Prostate gland (tissue), 2 donors: ENCODE measurements at regions not wholly inside any gene's neighbourhood (a gene's known extent, or its start where the extent isn't known, plus 50 kb on each side); places are given as distances from the start of the nearest gene placed in this dataset.

ENCODE experiments used
- DNase-seq: peaks from one replicate; pipeline ENCODE4 v3.0.0-alpha.2; 2019; ENCODE audit warnings: low spot score
- H3K27ac ChIP-seq, 2 donors: fragments of 200-600 bp; sonication (generic); 2 replicates each; pipeline ENCODE4 v1.5.1; 2017 to 2019
- H3K27me3 ChIP-seq: fragments of 200-600 bp; sonication (generic); replicated peaks from 2 replicates; pipeline ENCODE4 v1.5.1; 2019; ENCODE audit not compliant: insufficient read depth
- H3K36me3 ChIP-seq, 2 donors: fragments of 200-600 bp; sonication (generic); 1 replicate in 1 of 2; 2 replicates in 1 of 2; pipeline versions ENCODE4 v1.5.1 to v1.8.1; 2017 to 2019
- H3K4me1 ChIP-seq: fragments of 200-600 bp; sonication (generic); replicated peaks from 2 replicates; pipeline ENCODE4 v1.5.1; 2019
- H3K4me3 ChIP-seq, 2 donors: fragments of 200-600 bp; sonication (generic); 2 replicates each; pipeline ENCODE4 v1.5.1; 2017 to 2019
- H3K9me3 ChIP-seq: fragments of 200-600 bp; sonication (generic); 2 replicates; pipeline ENCODE4 v1.5.1; 2017
- CTCF ChIP-seq, 4 experiments: fragments of 200-600 bp in 2 of 4; fragments of 450-650 bp in 2 of 4; sonication (generic) in 2 of 4; IDR thresholded peaks; 1 replicate in 3 of 4; 2 replicates in 1 of 4; pipeline ENCODE4 v1.5.1; 2016 to 2019; ENCODE audit warnings: antibody characterized with exemption in 4 of 4, mild to moderate bottlenecking in 2 of 4, moderate library complexity in 2 of 4
- POLR2A ChIP-seq: fragments of 450-650 bp; IDR thresholded peaks from one replicate; pipeline ENCODE4 v1.6.1; 2016; ENCODE audit warnings: antibody characterized with exemption, mild to moderate bottlenecking
- POLR2AphosphoS5 ChIP-seq: sonication (generic); formaldehyde crosslinking; IDR thresholded peaks from one replicate; pipeline ENCODE4 v1.6.1; 2017; ENCODE audit warnings: antibody characterized with exemption
- WGBS: methylation state at CpG from one replicate; pipeline ENCODE4 v1.1.5; 2018; 5-methylcytosine and 5-hydroxymethylcytosine counted together
- intact Hi-C: fragments of 100-400 bp; cut with DNase I; formaldehyde crosslinking; loops from one replicate; pipeline ENCODE4 v1.14.2; 2022

DNA sequence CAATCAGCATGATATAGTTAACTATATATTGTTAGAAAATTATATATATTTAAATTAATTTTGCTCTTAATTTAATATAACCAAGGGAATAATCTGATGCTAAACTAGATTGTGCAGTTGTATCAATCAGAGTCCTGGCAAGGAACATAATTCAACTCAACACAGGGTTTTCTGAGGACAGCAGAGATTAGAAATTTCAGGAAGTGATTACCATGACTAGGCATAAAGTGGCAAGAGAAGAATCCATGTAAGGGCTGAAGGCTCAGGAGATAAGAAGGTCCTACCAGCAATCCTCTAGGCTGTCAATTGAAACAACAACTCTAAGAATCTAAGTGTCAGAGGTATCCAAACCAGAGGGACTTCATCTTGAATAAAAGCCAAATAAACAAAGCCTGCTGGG is 807.8 kb downstream of the DSC3 start:
- no peaks in the 10 kb centered on the region for H3K27me3 ChIP-seq
- H3K36me3 ChIP-seq, result no peaks in the 10 kb centered on the region
- no peaks in the 10 kb centered on the region for H3K4me1 ChIP-seq
- no peaks in the 10 kb centered on the region for H3K9me3 ChIP-seq
- H3K4me3 ChIP-seq, result no peak overlapping the region
- TF ChIP-seq POLR2AphosphoS5 (no peak), POLR2A (no peak), CTCF (IDR thresholded peaks at IDR 0.05) (no peak)
- no peak for DNase-seq
- intact Hi-C loops, result no loop called here
- no peak overlapping the region for H3K27ac ChIP-seq

DNA sequence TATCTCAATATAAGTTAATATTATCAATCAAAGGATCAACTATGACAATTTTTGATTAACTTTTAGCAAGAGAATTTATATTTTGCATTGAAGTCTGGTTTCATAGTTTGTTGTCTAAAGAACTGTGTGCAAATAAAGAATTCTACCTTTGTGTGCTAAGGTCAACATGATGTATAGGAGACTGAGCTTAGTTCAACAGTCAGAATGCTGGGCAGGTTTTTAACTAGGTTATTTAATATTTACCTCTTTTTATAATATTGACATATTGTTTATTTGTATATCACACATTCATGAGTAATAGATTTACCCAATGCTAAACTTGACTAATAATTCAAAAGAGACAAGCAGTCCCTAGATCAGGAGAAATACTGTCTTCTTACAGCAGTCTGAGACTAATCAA is 831.4 kb downstream of the DSC3 start:
- no peaks in the 10 kb centered on the region for H3K27me3 ChIP-seq
- no peak for DNase-seq
- no peak overlapping the region for H3K27ac ChIP-seq
- no peaks in the 10 kb centered on the region for H3K36me3 ChIP-seq
- no peaks in the 10 kb centered on the region for H3K9me3 ChIP-seq
- no peaks in the 10 kb centered on the region for H3K4me1 ChIP-seq
- no peak overlapping the region for H3K4me3 ChIP-seq
- no peak for TF ChIP-seq POLR2AphosphoS5
- intact Hi-C loops, result no loop called here

DNA sequence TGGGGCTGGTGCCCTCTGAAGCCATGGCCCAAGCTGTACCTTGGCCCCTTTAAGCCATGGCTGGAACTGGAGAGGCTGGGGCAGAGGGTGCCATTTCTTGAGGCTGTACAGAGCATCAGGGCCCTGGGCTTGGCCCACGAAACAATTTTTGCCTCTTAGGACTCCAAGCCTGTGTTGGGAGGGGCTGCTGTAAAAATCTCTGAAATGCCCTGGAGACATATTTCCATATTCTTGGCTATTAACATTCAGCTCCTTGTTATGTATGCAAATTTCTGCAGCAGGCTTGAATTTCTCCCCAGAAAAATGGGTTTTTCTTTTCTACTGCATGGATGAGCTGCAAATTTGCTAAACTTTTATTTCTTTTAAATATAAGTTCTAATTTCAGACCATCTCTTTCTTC is 834.0 kb downstream of the DSC3 start:
- Histone ChIP-seq H3K27ac (no peak overlapping the region), H3K9me3 (no peaks in the 10 kb centered on the region), H3K4me1 (no peaks in the 10 kb centered on the region), H3K4me3 (no peak overlapping the region), H3K36me3 (no peaks in the 10 kb centered on the region), H3K27me3 (no peaks in the 10 kb centered on the region)
- DNase-seq, result no peak
- WGBS, result 77% methylated on average over 1 of the region's 1 CpG
- intact Hi-C loops, result no loop called here
- TF ChIP-seq POLR2AphosphoS5 (no peak), CTCF (IDR thresholded peaks at IDR 0.05) (no peak), POLR2A (no peak)

- no peak for DNase-seq
- Histone ChIP-seq H3K36me3 (no peaks in the 10 kb centered on the region), H3K27me3 (no peaks in the 10 kb centered on the region), H3K27ac (no peak overlapping the region), H3K9me3 (no peaks in the 10 kb centered on the region), H3K4me1 (no peaks in the 10 kb centered on the region), H3K4me3 (no peak overlapping the region)
- no peak for TF ChIP-seq POLR2A
- no peak for TF ChIP-seq CTCF (IDR thresholded peaks at IDR 0.05)
- TF ChIP-seq POLR2AphosphoS5, result no peak
- intact Hi-C loops, result no loop called here
- 62% methylated on average over 3 of the region's 3 CpGs for WGBS
These were observed 850.3 kb downstream of the DSC3 start for GRCh38 chr18:30192216-30192615.

DNA sequence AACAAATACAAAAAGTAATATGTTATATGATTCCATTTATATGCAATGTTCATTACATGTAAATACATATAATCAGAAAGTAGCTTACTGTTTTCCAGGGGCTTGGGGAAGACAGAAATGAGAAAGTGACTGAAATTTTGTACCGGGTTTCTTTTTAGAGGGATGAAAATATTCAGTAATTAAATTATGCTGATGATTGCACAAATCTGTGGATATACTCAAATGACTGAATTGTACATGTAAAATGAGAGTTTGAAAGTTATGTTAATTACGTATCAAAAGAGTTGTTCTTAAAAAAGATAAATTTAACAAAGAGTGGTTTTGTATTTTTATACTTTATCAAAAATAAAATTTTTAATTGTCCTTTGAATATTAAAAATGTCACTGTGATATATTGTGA is 856.3 kb downstream of the DSC3 start:
- intact Hi-C loops, result no loop called here
- WGBS, result 91% methylated on average over 2 of the region's 2 CpGs
- Histone ChIP-seq H3K4me3 (no peak overlapping the region), H3K4me1 (no peaks in the 10 kb centered on the region), H3K27me3 (no peaks in the 10 kb centered on the region), H3K9me3 (no peaks in the 10 kb centered on the region), H3K36me3 (no peaks in the 10 kb centered on the region), H3K27ac (no peak overlapping the region)
- no peak for TF ChIP-seq POLR2AphosphoS5
- no peak for TF ChIP-seq POLR2A
- no peak for TF ChIP-seq CTCF (IDR thresholded peaks at IDR 0.05)
- DNase-seq, result no peak
